ENCODE measurements at regions not wholly inside any gene's neighbourhood (a gene's known extent, or its start where the extent isn't known, plus 50 kb on each side); places are given as distances from the start of the nearest gene placed in this dataset.

GRCh38 chr7:69198250-69198649 is 400.0 kb upstream of the AUTS2 start:
- H3K4me3 ChIP-seq, result no peak overlapping the region
- no peaks in the 10 kb centered on the region for H3K36me3 ChIP-seq
- H3K27ac ChIP-seq, result no peak overlapping the region
- H3K9me3 ChIP-seq, result no peaks in the 10 kb centered on the region
- no peaks in the 10 kb centered on the region for H3K27me3 ChIP-seq
- H3K9ac ChIP-seq (ENCODE audit: low read depth in 2 of 2, low read length in 2 of 2), result no peak overlapping the region
- DNase-seq, result no peak
- TF ChIP-seq CTCF (IDR thresholded peaks at IDR 0.05), result no peak
- intact Hi-C loops (cut with DNase I), result no loop called here
- H3K4me1 ChIP-seq, result no peaks in the 10 kb centered on the region

GRCh38 chr7:69199041-69199440 is 399.2 kb upstream of the AUTS2 start:
- no peaks in the 10 kb centered on the region for H3K36me3 ChIP-seq
- intact Hi-C loops (cut with DNase I), result no loop called here
- H3K4me3 ChIP-seq, result no peak overlapping the region
- no peak for DNase-seq
- TF ChIP-seq CTCF (IDR thresholded peaks at IDR 0.05), result no peak
- H3K9ac ChIP-seq (ENCODE audit: low read depth in 2 of 2, low read length in 2 of 2), result no peak overlapping the region
- no peaks in the 10 kb centered on the region for H3K27me3 ChIP-seq
- H3K4me1 ChIP-seq, result no peaks in the 10 kb centered on the region
- H3K27ac ChIP-seq, result no peak overlapping the region
- no peaks in the 10 kb centered on the region for H3K9me3 ChIP-seq

- H3K4me3 ChIP-seq, result no peak overlapping the region
- no peak for DNase-seq
- no peaks in the 10 kb centered on the region for H3K27me3 ChIP-seq
- intact Hi-C loops (cut with DNase I), result no loop called here
- H3K9me3 ChIP-seq, result no peaks in the 10 kb centered on the region
- no peaks in the 10 kb centered on the region for H3K36me3 ChIP-seq
- no peak overlapping the region for H3K27ac ChIP-seq
- H3K9ac ChIP-seq (ENCODE audit: low read depth in 2 of 2, low read length in 2 of 2), result no peak overlapping the region
- TF ChIP-seq CTCF (IDR thresholded peaks at IDR 0.05), result no peak
- no peaks in the 10 kb centered on the region for H3K4me1 ChIP-seq
These were observed 398.6 kb upstream of the AUTS2 start for GRCh38 chr7:69199661-69200060.

- Histone ChIP-seq H3K9ac (ENCODE audit: low read depth in 2 of 2, low read length in 2 of 2) (no peak overlapping the region), H3K27me3 (no peaks in the 10 kb centered on the region), H3K4me3 (no peak overlapping the region), H3K4me1 (no peaks in the 10 kb centered on the region), H3K27ac (no peak overlapping the region), H3K9me3 (no peaks in the 10 kb centered on the region), H3K36me3 (no peaks in the 10 kb centered on the region)
- DNase-seq, result no peak
- intact Hi-C loops (cut with DNase I), result no loop called here
- TF ChIP-seq CTCF (IDR thresholded peaks at IDR 0.05), result no peak
These were observed 394.4 kb upstream of the AUTS2 start for GRCh38 chr7:69203871-69204270.

GRCh38 chr7:69204943-69205342 is 393.3 kb upstream of the AUTS2 start:
- intact Hi-C loops (cut with DNase I), result no loop called here
- no peak for DNase-seq

More at GRCh38 chr7:69204943-69205342, 393.3 kb upstream of the AUTS2 start:
- TF ChIP-seq CTCF (IDR thresholded peaks at IDR 0.05), result no peak
- Histone ChIP-seq H3K9ac (ENCODE audit: low read depth in 2 of 2, low read length in 2 of 2) (no peak overlapping the region), H3K27me3 (no peaks in the 10 kb centered on the region), H3K36me3 (no peaks in the 10 kb centered on the region), H3K27ac (no peak overlapping the region), H3K9me3 (no peaks in the 10 kb centered on the region), H3K4me1 (no peaks in the 10 kb centered on the region), H3K4me3 (no peak overlapping the region)

Data from colonic mucosa (tissue), 4 donors.